Caco-2 (cell line): ENCODE measurements at regions not wholly inside any gene's neighbourhood (a gene's known extent, or its start where the extent isn't known, plus 50 kb on each side); places are given as distances from the start of the nearest gene placed in this dataset.

ENCODE experiments used
- BruUV-seq: library from RNA; stranded (reverse); fragments of 400-500 nt; replicated peaks from 2 replicates; lab custom pipeline; 2021; lab: Mats Ljungman, UMichigan
- CTCF ChIA-PET: fragments of 300-600 bp; sonication (Branson Sonifier 250); formaldehyde crosslinking; loops from one replicate; lab custom pipeline; 2022; ENCODE audit warnings: antibody characterized with exemption; lab: Charles Lee
- POLR2A ChIA-PET: fragments of 300-600 bp; sonication (Branson Sonifier 250); formaldehyde crosslinking; loops from one replicate; lab custom pipeline; 2022; ENCODE audit warnings: antibody characterized with exemption; lab: Charles Lee
- DNase-seq, 2 experiments: peaks; one replicate each; pipeline versions ENCODE4 v3.0.0 to v3.0.0-alpha.2; 2020 to 2022
- H3K27me3 ChIP-seq: replicated peaks from 2 replicates; pipeline ENCODE4 v1.6.0; 2011; ENCODE audit warnings: low read length; ENCODE audit not compliant: control insufficient read depth, insufficient read depth
- H3K36me3 ChIP-seq: 2 replicates; pipeline ENCODE4 v1.5.1; 2011; ENCODE audit warnings: low read length; ENCODE audit not compliant: control insufficient read depth, insufficient read depth
- H3K4me1 ChIP-seq: fragments of 250-450 bp; sonication (Bioruptor Pico); 2 replicates; pipeline ENCODE4 v1.5.1; 2020; ENCODE audit warnings: mild to moderate bottlenecking
- H3K4me3 ChIP-seq: 2 replicates; pipeline ENCODE4 v1.5.1; 2011; ENCODE audit warnings: low read depth, mild to moderate bottlenecking, control low read depth, low read length
- H3K9me3 ChIP-seq: fragments of 250-450 bp; sonication (Bioruptor Pico); 2 replicates; pipeline ENCODE4 v1.5.1; 2020; ENCODE audit warnings: mild to moderate bottlenecking, moderate library complexity
- H3K27ac Mint-ChIP-seq: one replicate; pipeline ENCODE4 v1.8.0; 2022; ENCODE audit warnings: mixed read lengths; ENCODE audit not compliant: unreplicated experiment
- H3K27me3 Mint-ChIP-seq: one replicate; pipeline ENCODE4 v1.8.0; 2022; ENCODE audit warnings: mixed read lengths; ENCODE audit not compliant: insufficient read depth, unreplicated experiment
- H3K36me3 Mint-ChIP-seq: one replicate; pipeline ENCODE4 v1.8.0; 2022; ENCODE audit warnings: mild to moderate bottlenecking, mixed read lengths; ENCODE audit not compliant: insufficient read depth, unreplicated experiment
- H3K4me1 Mint-ChIP-seq: one replicate; pipeline ENCODE4 v1.8.0; 2022; ENCODE audit warnings: low read depth, mixed read lengths; ENCODE audit not compliant: unreplicated experiment
- H3K4me3 Mint-ChIP-seq: one replicate; pipeline ENCODE4 v1.8.0; 2022; ENCODE audit warnings: mild to moderate bottlenecking, moderate library complexity, mixed read lengths; ENCODE audit not compliant: unreplicated experiment
- H3K9me3 Mint-ChIP-seq: one replicate; pipeline ENCODE4 v1.8.0; 2022; ENCODE audit warnings: mixed read lengths; ENCODE audit not compliant: unreplicated experiment
- CTCF ChIP-seq, 2 experiments: fragments of 200-600 bp in 1 of 2; IDR thresholded peaks; 1 replicate in 1 of 2; 2 replicates in 1 of 2; pipeline versions ENCODE4 v1.5.1 to v1.8.0; 2011 to 2022; ENCODE audit warnings: antibody characterized with exemption in 1 of 2, control low read depth in 1 of 2, inconsistent platforms in 1 of 2, low read depth in 1 of 2, low read length in 1 of 2, mild to moderate bottlenecking in 1 of 2, moderate library complexity in 1 of 2; ENCODE audit not compliant: insufficient read depth in 1 of 2, severe bottlenecking in 1 of 2, unreplicated experiment in 1 of 2
- intact Hi-C: fragments of 100-400 bp; cut with micrococcal nuclease; formaldehyde crosslinking; loops from one replicate; pipeline ENCODE4 v1.10.0; 2022; ENCODE audit not compliant: unreplicated experiment

GRCh38 chr2:145961846-145962245, 1441.9 kb upstream of the ZEB2 start:
- no peaks in the 10 kb centered on the region for H3K4me1 Mint-ChIP-seq
- H3K4me3 Mint-ChIP-seq = no peak overlapping the region
- H3K9me3 ChIP-seq = peaks cover 7% of the 10 kb centered on the region; the same call in 1 of the 2 replicates
- no peak overlapping the region for H3K4me3 ChIP-seq
- no peak overlapping the region for H3K27ac Mint-ChIP-seq
- CTCF ChIA-PET = no interaction called here
- intact Hi-C loops = no loop called here
- no peaks in the 10 kb centered on the region for H3K27me3 ChIP-seq
- TF ChIP-seq CTCF (IDR thresholded peaks at IDR 0.05; ENCODE audit: insufficient read depth in 1 of 2, low read depth in 1 of 2, low read length in 1 of 2, severe bottlenecking in 1 of 2, unreplicated experiment in 1 of 2) = no peak
- peaks cover 14% of the 10 kb centered on the region for H3K9me3 Mint-ChIP-seq
- no peak for DNase-seq
- H3K4me1 ChIP-seq = no peaks in the 10 kb centered on the region
- no peaks in the 10 kb centered on the region for H3K27me3 Mint-ChIP-seq
- H3K36me3 ChIP-seq = no peaks in the 10 kb centered on the region
- BruUV-seq = no TSS peak
- POLR2A ChIA-PET = no interaction called here
- no peaks in the 10 kb centered on the region for H3K36me3 Mint-ChIP-seq

DNA sequence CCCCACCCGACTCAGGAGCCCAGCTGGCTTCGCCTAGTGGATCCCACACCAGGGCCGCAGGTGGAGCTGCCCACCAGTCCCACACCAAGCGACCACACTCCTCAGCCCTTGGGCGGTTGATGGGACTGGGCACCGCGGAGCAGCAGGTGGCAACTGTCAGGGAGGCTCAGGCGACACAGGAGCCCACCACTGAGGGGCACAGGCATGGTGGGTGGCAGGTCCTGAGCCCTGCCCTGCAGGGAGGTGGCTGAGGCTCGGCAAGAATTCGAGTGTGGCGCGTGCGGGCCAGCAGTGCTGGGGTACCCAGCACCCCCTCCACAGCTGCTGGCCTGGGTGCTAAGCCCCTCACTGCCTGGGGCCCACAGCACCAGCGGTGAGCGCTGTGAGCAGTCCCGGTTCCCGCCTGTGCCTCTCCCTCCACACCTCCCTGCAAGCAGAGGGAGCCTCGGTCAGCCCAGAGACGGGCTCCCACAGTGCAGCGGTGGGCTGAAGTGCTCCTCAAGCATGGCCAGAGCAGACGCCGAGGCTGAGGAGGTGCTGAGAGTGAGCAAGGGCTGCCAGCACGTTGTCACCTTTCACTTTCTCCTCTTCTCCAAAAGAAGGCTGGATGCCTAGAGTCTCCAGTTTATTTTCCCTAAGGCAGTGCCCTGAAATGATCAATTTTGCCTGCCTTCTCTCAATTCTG, 1440.7 kb upstream of the ZEB2 start:
- Mint-ChIP-seq H3K4me3 (no peak overlapping the region), H3K27me3 (no peaks in the 10 kb centered on the region), H3K36me3 (no peaks in the 10 kb centered on the region), H3K27ac (no peak overlapping the region), H3K4me1 (no peaks in the 10 kb centered on the region), H3K9me3 (peaks cover 22% of the 10 kb centered on the region)
- no peak overlapping the region for H3K4me3 ChIP-seq
- peaks cover 7% of the 10 kb centered on the region; the same call in 1 of the 2 replicates for H3K9me3 ChIP-seq
- H3K27me3 ChIP-seq = no peaks in the 10 kb centered on the region
- ChIA-PET POLR2A (no interaction called here), CTCF (no interaction called here)
- H3K4me1 ChIP-seq = no peaks in the 10 kb centered on the region
- H3K36me3 ChIP-seq = no peaks in the 10 kb centered on the region
- no peak for DNase-seq
- no peak for TF ChIP-seq CTCF (IDR thresholded peaks at IDR 0.05; ENCODE audit: insufficient read depth in 1 of 2, low read depth in 1 of 2, low read length in 1 of 2, severe bottlenecking in 1 of 2, unreplicated experiment in 1 of 2)
- no TSS peak for BruUV-seq
- intact Hi-C loops = no loop called here

DNA sequence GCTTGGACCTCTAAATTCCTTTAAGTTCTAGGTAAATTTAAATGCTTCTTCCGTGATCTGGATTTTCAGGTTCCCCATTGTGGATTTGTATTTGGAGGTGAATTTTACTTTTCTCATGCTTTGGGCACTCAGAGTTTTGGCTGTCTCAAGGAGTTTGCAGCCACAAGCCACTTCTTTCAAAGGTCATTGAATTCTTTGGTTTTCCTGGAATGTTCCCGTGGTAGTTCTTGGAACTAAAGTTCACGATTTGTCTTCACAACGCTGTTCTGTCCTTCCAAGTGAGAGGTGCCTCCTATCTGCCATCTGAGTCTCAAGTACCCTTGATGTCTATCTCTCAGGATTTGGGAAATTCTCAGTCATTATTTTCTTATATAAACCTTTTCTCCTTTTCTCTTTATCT, 1438.7 kb upstream of the ZEB2 start:
- BruUV-seq = no TSS peak

More for the DNA sequence above, 1438.7 kb upstream of the ZEB2 start:
- H3K27ac Mint-ChIP-seq = no peak overlapping the region
- intact Hi-C loops = no loop called here
- Histone ChIP-seq H3K9me3 (peaks cover 11% of the 10 kb centered on the region; the same call in 1 of the 2 replicates), H3K4me1 (no peaks in the 10 kb centered on the region), H3K36me3 (no peaks in the 10 kb centered on the region), H3K27me3 (no peaks in the 10 kb centered on the region), H3K4me3 (no peak overlapping the region)
- ChIA-PET POLR2A (no interaction called here), CTCF (no interaction called here)
- no peaks in the 10 kb centered on the region for H3K36me3 Mint-ChIP-seq
- DNase-seq = no peak
- peaks cover 37% of the 10 kb centered on the region for H3K9me3 Mint-ChIP-seq
- no peaks in the 10 kb centered on the region for H3K4me1 Mint-ChIP-seq
- no peak overlapping the region for H3K4me3 Mint-ChIP-seq
- no peaks in the 10 kb centered on the region for H3K27me3 Mint-ChIP-seq
- no peak for TF ChIP-seq CTCF (IDR thresholded peaks at IDR 0.05; ENCODE audit: insufficient read depth in 1 of 2, low read depth in 1 of 2, low read length in 1 of 2, severe bottlenecking in 1 of 2, unreplicated experiment in 1 of 2)
